ENCODE measurements at regions not wholly inside any gene's neighbourhood (a gene's known extent, or its start where the extent isn't known, plus 50 kb on each side); places are given as distances from the start of the nearest gene placed in this dataset.

- no peaks in the 10 kb centered on the region for H3K36me3 ChIP-seq
- no peaks in the 10 kb centered on the region for H3K27me3 ChIP-seq
- DNase-seq (ENCODE audit: low spot score in 2 of 2): no peak
- H3K4me3 ChIP-seq: no peak overlapping the region
- no peak for TF ChIP-seq CTCF (IDR thresholded peaks at IDR 0.05)
- TF ChIP-seq POLR2AphosphoS5 (IDR thresholded peaks at IDR 0.05): no peak
- TF ChIP-seq POLR2A (IDR thresholded peaks at IDR 0.05): no peak
- no peaks in the 10 kb centered on the region for H3K4me1 ChIP-seq
- no peak overlapping the region for H3K27ac ChIP-seq
- intact Hi-C loops (cut with DNase I; ENCODE audit: low total_unique reads): no loop called here
- H3K9me3 ChIP-seq: no peaks in the 10 kb centered on the region
Measured at GRCh38 chrY:8570384-8570783, 766.9 kb upstream of the TSPY4 start.

- Histone ChIP-seq H3K27me3 (no peaks in the 10 kb centered on the region), H3K9me3 (no peaks in the 10 kb centered on the region), H3K27ac (no peak overlapping the region), H3K4me1 (no peaks in the 10 kb centered on the region), H3K4me3 (no peak overlapping the region), H3K36me3 (no peaks in the 10 kb centered on the region)
- no peak for DNase-seq (ENCODE audit: low spot score in 2 of 2)
- TF ChIP-seq POLR2A (IDR thresholded peaks at IDR 0.05) (no peak), CTCF (IDR thresholded peaks at IDR 0.05) (no peak), POLR2AphosphoS5 (IDR thresholded peaks at IDR 0.05) (no peak)
- intact Hi-C loops (cut with DNase I; ENCODE audit: low total_unique reads): no loop called here
Measured at GRCh38 chrY:8572916-8573315, 764.3 kb upstream of the TSPY4 start.

GRCh38 chrY:8582277-8582850, 754.9 kb upstream of the TSPY4 start:
- intact Hi-C loops (cut with DNase I; ENCODE audit: low total_unique reads): no loop called here

GRCh38 chrY:8583191-8583590, 754.1 kb upstream of the TSPY4 start:
- no peak for DNase-seq (ENCODE audit: low spot score in 2 of 2)
- Histone ChIP-seq H3K4me3 (no peak overlapping the region), H3K4me1 (no peaks in the 10 kb centered on the region), H3K9me3 (no peaks in the 10 kb centered on the region), H3K27me3 (no peaks in the 10 kb centered on the region), H3K27ac (no peak overlapping the region), H3K36me3 (no peaks in the 10 kb centered on the region)
- no peak for TF ChIP-seq POLR2A (IDR thresholded peaks at IDR 0.05)
- TF ChIP-seq POLR2AphosphoS5 (IDR thresholded peaks at IDR 0.05): no peak
- TF ChIP-seq CTCF (IDR thresholded peaks at IDR 0.05): no peak
- intact Hi-C loops (cut with DNase I; ENCODE audit: low total_unique reads): no loop called here

More at GRCh38 chrY:8582277-8582850, 754.9 kb upstream of the TSPY4 start:
- TF ChIP-seq POLR2A (IDR thresholded peaks at IDR 0.05) (no peak), CTCF (IDR thresholded peaks at IDR 0.05) (no peak), POLR2AphosphoS5 (IDR thresholded peaks at IDR 0.05) (no peak)
- H3K4me1 ChIP-seq: no peaks in the 10 kb centered on the region
- H3K4me3 ChIP-seq: no peak overlapping the region
- no peak for DNase-seq (ENCODE audit: low spot score in 2 of 2)
- H3K27me3 ChIP-seq: no peaks in the 10 kb centered on the region
- no peaks in the 10 kb centered on the region for H3K9me3 ChIP-seq
- H3K27ac ChIP-seq: no peak overlapping the region
- no peaks in the 10 kb centered on the region for H3K36me3 ChIP-seq

GRCh38 chrY:8590641-8591040, 746.6 kb upstream of the TSPY4 start:
- H3K36me3 ChIP-seq: no peaks in the 10 kb centered on the region
- H3K9me3 ChIP-seq: no peaks in the 10 kb centered on the region
- intact Hi-C loops (cut with DNase I; ENCODE audit: low total_unique reads): no loop called here
- no peak overlapping the region for H3K27ac ChIP-seq
- no peaks in the 10 kb centered on the region for H3K4me1 ChIP-seq
- no peak for DNase-seq (ENCODE audit: low spot score in 2 of 2)
- no peak overlapping the region for H3K4me3 ChIP-seq
- TF ChIP-seq POLR2AphosphoS5 (IDR thresholded peaks at IDR 0.05) (no peak), POLR2A (IDR thresholded peaks at IDR 0.05) (no peak), CTCF (IDR thresholded peaks at IDR 0.05) (no peak)
- H3K27me3 ChIP-seq: no peaks in the 10 kb centered on the region

Data from breast epithelium (tissue), 4 donors.